OCI-LY7 (cell line): ENCODE measurements at regions not wholly inside any gene's neighbourhood (a gene's known extent, or its start where the extent isn't known, plus 50 kb on each side); places are given as distances from the start of the nearest gene placed in this dataset.

Experiments
- BruUV-seq: library from RNA; stranded (reverse); fragments of 400-500 nt; replicated peaks from 2 replicates; lab custom pipeline; 2021; lab: Mats Ljungman, UMichigan
- CTCF ChIA-PET: fragments of 300-600 bp; sonication (Branson Sonifier 250); formaldehyde crosslinking; loops from one replicate; lab custom pipeline; 2022; ENCODE audit warnings: antibody characterized with exemption; ENCODE audit not compliant: unreplicated experiment; lab: Charles Lee
- POLR2A ChIA-PET: fragments of 300-600 bp; sonication (Branson Sonifier 250); formaldehyde crosslinking; loops from one replicate; lab custom pipeline; 2022; ENCODE audit warnings: antibody characterized with exemption; lab: Charles Lee
- DNase-seq: peaks from one replicate; pipeline ENCODE4 v3.0.0-alpha.2; 2015; ENCODE audit warnings: low spot score
- H2AFZ ChIP-seq: fragments of 200-600 bp; sonication (generic), shearing (Covaris generic); 2 replicates; pipeline ENCODE4 v1.6.1; 2014; ENCODE audit warnings: mild to moderate bottlenecking, antibody characterized with exemption, low read length, moderate library complexity
- H3K27ac ChIP-seq: fragments of 200-600 bp; sonication (generic); 2 replicates; pipeline ENCODE4 v1.5.1; 2014; ENCODE audit warnings: mixed run types, low read depth, mild to moderate bottlenecking, moderate library complexity, low read length, inconsistent platforms; ENCODE audit not compliant: poor library complexity, severe bottlenecking
- H3K36me3 ChIP-seq: fragments of 200-600 bp; sonication (generic); 2 replicates; pipeline ENCODE4 v1.6.1; 2014; ENCODE audit warnings: mild to moderate bottlenecking, antibody characterized with exemption, low read length, moderate library complexity, mixed read lengths; ENCODE audit not compliant: insufficient read depth
- H3K4me1 ChIP-seq: fragments of 200-600 bp; sonication (generic); 2 replicates; pipeline ENCODE4 v1.5.1; 2014; ENCODE audit warnings: mild to moderate bottlenecking, low read length; ENCODE audit not compliant: insufficient read depth, poor library complexity, severe bottlenecking
- H3K4me2 ChIP-seq: fragments of 200-600 bp; sonication (generic); 2 replicates; pipeline ENCODE4 v1.6.1; 2014; ENCODE audit warnings: mild to moderate bottlenecking, low read length
- H3K4me3 ChIP-seq: fragments of 200-600 bp; sonication (generic); 2 replicates; pipeline ENCODE4 v1.5.1; 2014; ENCODE audit warnings: mild to moderate bottlenecking, low read depth, low read length; ENCODE audit not compliant: poor library complexity, severe bottlenecking
- H3K79me2 ChIP-seq: fragments of 200-600 bp; sonication (generic); 2 replicates; pipeline ENCODE4 v1.6.1; 2016; ENCODE audit warnings: low read depth, mild to moderate bottlenecking, low read length, moderate library complexity, mixed read lengths; ENCODE audit not compliant: insufficient read depth
- H3K9me2 ChIP-seq: fragments of 200-600 bp; sonication (generic); 2 replicates; pipeline ENCODE4 v1.6.1; 2016; ENCODE audit warnings: mild to moderate bottlenecking, low read length, mixed read lengths; ENCODE audit not compliant: insufficient read depth
- H3K9me3 ChIP-seq: fragments of 200-600 bp; sonication (generic); 2 replicates; pipeline ENCODE4 v1.6.1; 2014; ENCODE audit warnings: mild to moderate bottlenecking, mixed run types, low read length, mixed read lengths
- H4K20me1 ChIP-seq: fragments of 200-600 bp; sonication (generic); 2 replicates; pipeline ENCODE4 v1.6.1; 2014; ENCODE audit warnings: mild to moderate bottlenecking, antibody characterized with exemption, low read length, moderate library complexity, mixed read lengths; ENCODE audit not compliant: insufficient read depth
- CTCF ChIP-seq: fragments of 200-600 bp; sonication (generic); conservative IDR thresholded peaks from 2 replicates; pipeline ENCODE4 v1.5.1; 2014; ENCODE audit warnings: mild to moderate bottlenecking, antibody characterized with exemption, low read length, moderate library complexity, mixed read lengths
- EZH2phosphoT487 ChIP-seq: fragments of 200-600 bp; sonication (generic); IDR thresholded peaks from 2 replicates; pipeline ENCODE4 v1.6.1; 2018; ENCODE audit warnings: low read depth, borderline replicate concordance, mild to moderate bottlenecking, mixed run types, antibody characterized with exemption, low read length, moderate library complexity, mixed read lengths
- intact Hi-C: fragments of 100-400 bp; cut with micrococcal nuclease; formaldehyde crosslinking; loops from one replicate; pipeline ENCODE4 v1.10.0; 2022; ENCODE audit not compliant: unreplicated experiment

GRCh38 chr9:117821954-117822353 lies 117.8 kb downstream of the TLR4 start:
- no peak overlapping the region for H3K27ac ChIP-seq
- no TSS peak for BruUV-seq
- H2AFZ ChIP-seq, result no peak overlapping the region
- H3K4me2 ChIP-seq, result no peak overlapping the region
- H3K4me1 ChIP-seq, result no peaks in the 10 kb centered on the region
- no peaks in the 10 kb centered on the region for H3K9me3 ChIP-seq
- no peak for DNase-seq
- no peaks in the 10 kb centered on the region for H3K79me2 ChIP-seq
- no peak overlapping the region for H3K4me3 ChIP-seq
- H3K9me2 ChIP-seq, result no peaks in the 10 kb centered on the region
- intact Hi-C loops, result no loop called here
- ChIA-PET CTCF (no interaction called here), POLR2A (interaction anchor here (0.6 to 0.7 kb wide), 2 partner anchors 40 to 393 kb away, joined by 3 read pairs; no protein-coding TSS in a partner anchor)
- H3K36me3 ChIP-seq, result no peaks in the 10 kb centered on the region
- no peaks in the 10 kb centered on the region for H4K20me1 ChIP-seq
- no peak for TF ChIP-seq CTCF
- no peak for TF ChIP-seq EZH2phosphoT487

GRCh38 chr9:117823576-117823975 lies 119.4 kb downstream of the TLR4 start:
- H3K36me3 ChIP-seq, result no peaks in the 10 kb centered on the region
- intact Hi-C loops, result no loop called here
- no peak overlapping the region for H3K27ac ChIP-seq
- no peak overlapping the region for H2AFZ ChIP-seq
- no peaks in the 10 kb centered on the region for H3K9me3 ChIP-seq
- no peak overlapping the region for H3K4me2 ChIP-seq
- H4K20me1 ChIP-seq, result no peaks in the 10 kb centered on the region
- H3K4me1 ChIP-seq, result no peaks in the 10 kb centered on the region
- H3K79me2 ChIP-seq, result no peaks in the 10 kb centered on the region
- POLR2A ChIA-PET, result no interaction called here
- CTCF ChIA-PET, result no interaction called here
- no peak for TF ChIP-seq EZH2phosphoT487
- no peak for TF ChIP-seq CTCF
- no peaks in the 10 kb centered on the region for H3K9me2 ChIP-seq
- no peak for DNase-seq
- no peak overlapping the region for H3K4me3 ChIP-seq
- BruUV-seq, result no TSS peak

GRCh38 chr9:117825609-117826347 lies 121.6 kb downstream of the TLR4 start:
- no peaks in the 10 kb centered on the region for H3K4me1 ChIP-seq
- H4K20me1 ChIP-seq, result no peaks in the 10 kb centered on the region
- ChIA-PET CTCF (no interaction called here), POLR2A (interaction anchor here (0.7 to 1.0 kb wide), 3 partner anchors 12 to 453 kb away, joined by 3 to 4 read pairs (median 3); no protein-coding TSS in a partner anchor)
- no peak overlapping the region for H3K4me2 ChIP-seq
- no peak overlapping the region for H2AFZ ChIP-seq
- H3K36me3 ChIP-seq, result no peaks in the 10 kb centered on the region
- no peaks in the 10 kb centered on the region for H3K9me3 ChIP-seq
- no peak overlapping the region for H3K4me3 ChIP-seq
- no peaks in the 10 kb centered on the region for H3K79me2 ChIP-seq
- no peak for DNase-seq
- no TSS peak for BruUV-seq
- no peak for TF ChIP-seq CTCF
- no peak for TF ChIP-seq EZH2phosphoT487
- H3K27ac ChIP-seq, result no peak overlapping the region
- no peaks in the 10 kb centered on the region for H3K9me2 ChIP-seq
- intact Hi-C loops, result no loop called here
